Gastroesophageal sphincter (tissue), 4 donors: ENCODE measurements at regions not wholly inside any gene's neighbourhood (a gene's known extent, or its start where the extent isn't known, plus 50 kb on each side); places are given as distances from the start of the nearest gene placed in this dataset.

Experiments
- ATAC-seq: fragments of 150-250 bp; one replicate; pipeline ENCODE4 v1.9.1; 2016; ENCODE audit warnings: mild to moderate bottlenecking, moderate library complexity
- H3K27ac ChIP-seq, 4 donors: fragments of 200-600 bp; sonication (generic) in 3 of 4; 1 replicate in 3 of 4; 2 replicates in 1 of 4; pipeline ENCODE4 v1.5.1; 2016 to 2019
- H3K27me3 ChIP-seq: fragments of 200-600 bp; sonication (generic); one replicate; pipeline ENCODE4 v1.5.1; 2019
- H3K36me3 ChIP-seq, 2 donors: fragments of 200-600 bp; sonication (generic); one replicate each; pipeline ENCODE4 v1.5.1; 2019; ENCODE audit warnings: control low read depth in 1 of 2
- H3K4me1 ChIP-seq, 3 donors: fragments of 200-600 bp; sonication (generic); 1 replicate in 2 of 3; 2 replicates in 1 of 3; pipeline ENCODE4 v1.5.1; 2016 to 2019; ENCODE audit warnings: control low read depth in 2 of 3
- H3K4me3 ChIP-seq, 2 donors: fragments of 200-600 bp; sonication (generic); one replicate each; pipeline ENCODE4 v1.5.1; 2019; ENCODE audit warnings: mild to moderate bottlenecking in 1 of 2, moderate library complexity in 1 of 2
- H3K9me3 ChIP-seq, 3 donors: fragments of 200-600 bp; sonication (generic); one replicate each; pipeline ENCODE4 v1.5.1; 2017 to 2019; ENCODE audit warnings: control low read depth in 2 of 3
- EP300 ChIP-seq: sonication (generic); formaldehyde crosslinking; IDR thresholded peaks from one replicate; pipeline ENCODE4 v1.6.1; 2017; ENCODE audit warnings: antibody characterized with exemption, mild to moderate bottlenecking
- POLR2A ChIP-seq, 2 donors: fragments of 450-650 bp; IDR thresholded peaks; one replicate each; pipeline ENCODE4 v1.6.1; 2017; ENCODE audit warnings: antibody characterized with exemption in 2 of 2, mild to moderate bottlenecking in 2 of 2, moderate library complexity in 1 of 2
- POLR2AphosphoS5 ChIP-seq: sonication (generic); formaldehyde crosslinking; IDR thresholded peaks from one replicate; pipeline ENCODE4 v1.6.1; 2017; ENCODE audit warnings: antibody characterized with exemption
- WGBS, 2 donors: methylation state at CpG; one replicate each; pipeline ENCODE4 v1.1.5; 2018; ENCODE audit warnings: low coverage in 1 of 2; 5-methylcytosine and 5-hydroxymethylcytosine counted together
- TF ChIP-seq, protein P1 (sequence below), 4 experiments: fragments of 200-600 bp in 2 of 4; fragments of 450-650 bp in 2 of 4; sonication (generic) in 1 of 4; IDR thresholded peaks; one replicate each; pipeline ENCODE4 v1.5.1; 2017 to 2019; ENCODE audit warnings: antibody characterized with exemption in 4 of 4, mild to moderate bottlenecking in 2 of 4, moderate library complexity in 2 of 4

DNA sequence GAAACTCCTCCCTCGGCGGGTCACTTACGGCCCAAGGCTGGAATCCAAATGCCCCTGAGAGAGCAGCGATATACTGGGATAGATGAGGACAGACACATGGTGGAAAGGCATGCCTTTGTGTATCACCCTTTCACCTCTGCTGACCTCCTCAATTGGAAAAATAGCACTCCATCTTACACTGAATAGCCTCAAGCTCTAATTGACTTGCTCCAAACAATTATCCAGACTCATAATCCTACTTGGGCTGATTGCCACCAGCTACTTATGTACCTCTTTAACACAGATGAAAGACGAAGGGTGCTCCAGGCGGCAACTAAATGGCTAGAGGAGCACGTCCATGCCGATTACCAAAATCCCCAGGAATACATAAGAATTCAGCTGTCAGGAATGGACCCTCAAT lies 1142.2 kb downstream of the ARAP2 start:
- ATAC-seq = no peak
- no peaks in the 10 kb centered on the region for H3K4me1 ChIP-seq
- H3K27ac ChIP-seq = no peak overlapping the region
- no peak for TF ChIP-seq EP300
- TF ChIP-seq POLR2AphosphoS5 = no peak
- TF ChIP-seq POLR2A (IDR thresholded peaks at IDR 0.05) = no peak
- TF ChIP-seq, protein P1, sequence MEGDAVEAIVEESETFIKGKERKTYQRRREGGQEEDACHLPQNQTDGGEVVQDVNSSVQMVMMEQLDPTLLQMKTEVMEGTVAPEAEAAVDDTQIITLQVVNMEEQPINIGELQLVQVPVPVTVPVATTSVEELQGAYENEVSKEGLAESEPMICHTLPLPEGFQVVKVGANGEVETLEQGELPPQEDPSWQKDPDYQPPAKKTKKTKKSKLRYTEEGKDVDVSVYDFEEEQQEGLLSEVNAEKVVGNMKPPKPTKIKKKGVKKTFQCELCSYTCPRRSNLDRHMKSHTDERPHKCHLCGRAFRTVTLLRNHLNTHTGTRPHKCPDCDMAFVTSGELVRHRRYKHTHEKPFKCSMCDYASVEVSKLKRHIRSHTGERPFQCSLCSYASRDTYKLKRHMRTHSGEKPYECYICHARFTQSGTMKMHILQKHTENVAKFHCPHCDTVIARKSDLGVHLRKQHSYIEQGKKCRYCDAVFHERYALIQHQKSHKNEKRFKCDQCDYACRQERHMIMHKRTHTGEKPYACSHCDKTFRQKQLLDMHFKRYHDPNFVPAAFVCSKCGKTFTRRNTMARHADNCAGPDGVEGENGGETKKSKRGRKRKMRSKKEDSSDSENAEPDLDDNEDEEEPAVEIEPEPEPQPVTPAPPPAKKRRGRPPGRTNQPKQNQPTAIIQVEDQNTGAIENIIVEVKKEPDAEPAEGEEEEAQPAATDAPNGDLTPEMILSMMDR (IDR thresholded peaks at IDR 0.05) = no peak
- 66 to 83% methylated on average over 4 of the region's 8 CpGs for WGBS, 2 donors
- H3K27me3 ChIP-seq = no peaks in the 10 kb centered on the region
- H3K36me3 ChIP-seq = no peaks in the 10 kb centered on the region
- no peaks in the 10 kb centered on the region for H3K9me3 ChIP-seq
- no peak overlapping the region for H3K4me3 ChIP-seq

DNA sequence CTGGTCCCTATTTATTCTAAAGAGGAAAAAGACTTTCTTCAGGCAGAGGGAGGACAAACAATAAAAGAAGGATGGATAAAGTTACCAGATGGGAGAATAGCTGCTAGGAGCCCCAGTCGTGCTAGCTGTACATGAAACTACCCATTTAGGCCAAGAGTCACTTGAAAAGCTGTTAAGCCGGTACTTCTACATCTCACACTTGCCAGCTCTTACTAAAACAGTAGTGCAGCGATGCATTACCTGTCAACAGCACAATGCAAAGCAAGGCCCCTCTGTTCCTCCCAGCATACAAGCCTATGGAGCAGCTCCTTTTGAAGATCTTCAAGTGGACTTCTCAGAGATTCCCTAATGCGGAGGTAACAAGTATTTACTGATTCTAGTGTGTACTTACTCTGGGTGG lies 1138.8 kb downstream of the ARAP2 start:
- no peaks in the 10 kb centered on the region for H3K27me3 ChIP-seq
- ATAC-seq = no peak
- H3K27ac ChIP-seq = no peak overlapping the region
- no peaks in the 10 kb centered on the region for H3K9me3 ChIP-seq
- 70 to 78% methylated on average over 3 to 4 of the region's 4 CpGs for WGBS, 2 donors
- no peak overlapping the region for H3K4me3 ChIP-seq
- TF ChIP-seq EP300 (no peak), POLR2A (IDR thresholded peaks at IDR 0.05) (no peak), POLR2AphosphoS5 (no peak)
- TF ChIP-seq, protein P1 (IDR thresholded peaks at IDR 0.05) = no peak
- no peaks in the 10 kb centered on the region for H3K4me1 ChIP-seq
- no peaks in the 10 kb centered on the region for H3K36me3 ChIP-seq

DNA sequence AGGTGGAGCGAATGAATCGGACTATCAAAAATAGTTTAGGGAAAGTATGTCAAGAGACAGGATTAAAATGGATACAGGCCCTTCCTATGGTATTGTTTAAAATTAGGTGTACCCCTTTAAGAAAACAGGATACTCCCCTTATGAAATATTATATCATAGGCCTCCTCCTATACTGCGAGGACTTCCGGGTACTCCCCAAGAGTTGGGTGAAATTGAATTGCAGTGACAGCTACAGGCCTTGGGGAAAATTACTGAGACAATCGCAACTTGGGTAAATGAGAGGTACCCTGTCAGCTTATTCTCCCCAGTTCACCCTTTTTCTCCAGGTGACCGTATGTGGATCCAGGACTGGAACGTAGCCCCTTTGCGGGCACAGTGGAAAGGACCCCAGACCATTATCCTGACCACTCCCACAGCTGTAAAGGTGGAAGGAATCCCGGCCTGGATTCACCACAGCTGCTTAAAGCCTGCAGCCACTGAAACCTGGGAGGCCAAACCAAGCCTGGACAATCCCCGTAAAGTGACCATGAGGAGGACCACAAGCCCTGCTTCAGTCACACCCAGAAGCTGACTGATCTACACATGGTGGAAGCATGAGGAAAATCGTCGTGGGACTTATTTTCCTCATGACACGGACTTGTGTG lies 1138.1 kb downstream of the ARAP2 start:
- H3K9me3 ChIP-seq = no peaks in the 10 kb centered on the region
- TF ChIP-seq, protein P1 (IDR thresholded peaks at IDR 0.05) = no peak
- TF ChIP-seq POLR2AphosphoS5 = no peak
- no peak for TF ChIP-seq POLR2A (IDR thresholded peaks at IDR 0.05)
- TF ChIP-seq EP300 = no peak

DNA sequence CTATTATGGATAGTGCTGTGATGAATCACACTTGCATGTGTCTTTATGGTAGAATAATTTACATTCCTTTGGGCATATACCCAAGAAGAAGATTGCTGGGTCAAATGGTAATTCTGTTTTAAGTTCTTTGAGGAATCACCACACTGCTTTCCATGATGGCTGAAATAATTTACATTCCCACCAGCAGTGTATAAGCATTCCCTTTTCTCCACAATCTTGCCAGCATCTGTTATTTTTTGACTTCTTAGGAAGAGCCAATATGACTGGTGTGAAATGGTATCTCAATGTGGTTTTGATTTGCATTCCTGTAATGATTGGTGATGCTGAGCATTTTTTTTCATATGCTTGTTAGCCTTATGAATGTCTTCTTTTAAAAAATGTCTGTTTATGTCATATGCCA lies 1120.2 kb downstream of the ARAP2 start:
- Histone ChIP-seq H3K27ac (no peak overlapping the region), H3K36me3 (no peaks in the 10 kb centered on the region), H3K9me3 (no peaks in the 10 kb centered on the region), H3K27me3 (no peaks in the 10 kb centered on the region), H3K4me3 (no peak overlapping the region), H3K4me1 (no peaks in the 10 kb centered on the region)
- TF ChIP-seq POLR2AphosphoS5 (no peak), EP300 (no peak), POLR2A (IDR thresholded peaks at IDR 0.05) (no peak)
- TF ChIP-seq, protein P1 (IDR thresholded peaks at IDR 0.05) = no peak
- no peak for ATAC-seq

More for the DNA sequence above, 1138.1 kb downstream of the ARAP2 start:
- H3K36me3 ChIP-seq = no peaks in the 10 kb centered on the region
- no peak overlapping the region for H3K4me3 ChIP-seq
- ATAC-seq = no peak
- no peaks in the 10 kb centered on the region for H3K27me3 ChIP-seq
- no peaks in the 10 kb centered on the region for H3K4me1 ChIP-seq
- H3K27ac ChIP-seq = no peak overlapping the region
- WGBS, 2 donors = 76 to 90% methylated on average over 2 to 7 of the region's 13 CpGs

DNA sequence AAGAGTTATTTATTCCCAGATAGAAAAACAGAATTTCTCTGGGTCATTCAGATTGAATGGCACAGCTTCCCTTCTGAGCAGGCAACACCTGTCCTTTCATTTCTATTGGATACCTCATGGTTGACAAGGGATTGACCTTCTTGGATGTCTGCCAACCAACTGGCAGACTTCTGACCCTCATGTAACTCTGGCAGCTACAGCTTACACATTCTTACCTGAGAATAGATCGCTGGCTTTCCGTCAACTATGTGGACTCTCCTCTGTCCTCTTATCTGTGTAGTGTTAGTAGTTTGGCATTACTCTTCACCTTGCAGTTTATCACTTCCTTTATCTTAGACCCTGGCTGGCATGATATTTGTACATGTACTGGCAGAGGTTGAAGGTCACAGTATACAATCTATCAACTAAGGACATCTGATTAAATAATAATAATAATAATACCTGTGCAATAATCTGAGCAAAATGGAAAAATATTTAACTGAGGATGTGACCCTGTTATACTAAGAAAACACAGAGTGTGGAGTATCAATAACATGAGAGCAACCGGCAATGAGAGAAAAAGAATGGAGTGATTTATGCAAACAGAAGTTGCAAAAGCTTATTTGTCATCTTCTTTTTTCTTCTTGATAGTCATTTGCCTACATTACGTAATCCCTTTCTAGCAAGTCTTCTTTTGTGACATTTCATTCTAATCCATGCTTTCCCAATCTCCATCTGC lies 1118.2 kb downstream of the ARAP2 start:
- WGBS, 2 donors = 61 to 83% methylated on average over 4 of the region's 4 CpGs
- no peak overlapping the region for H3K4me3 ChIP-seq

More for the DNA sequence above, 1118.2 kb downstream of the ARAP2 start:
- no peaks in the 10 kb centered on the region for H3K27me3 ChIP-seq
- H3K36me3 ChIP-seq = no peaks in the 10 kb centered on the region
- no peak for TF ChIP-seq POLR2AphosphoS5
- H3K4me1 ChIP-seq = no peaks in the 10 kb centered on the region
- ATAC-seq = no peak
- no peaks in the 10 kb centered on the region for H3K9me3 ChIP-seq
- H3K27ac ChIP-seq = no peak overlapping the region
